Endothelial cell of umbilical vein (primary cell): ENCODE measurements at regions not wholly inside any gene's neighbourhood (a gene's known extent, or its start where the extent isn't known, plus 50 kb on each side); places are given as distances from the start of the nearest gene placed in this dataset.

Experiments
- BruUV-seq: library from RNA; stranded (reverse); fragments of 400-500 nt; replicated peaks from 2 replicates; lab custom pipeline; 2021; lab: Mats Ljungman, UMichigan
- CTCF ChIA-PET: fragments of 300-600, 350-600 bp; sonication (Branson Sonifier 250); formaldehyde crosslinking; loops from one replicate; lab custom pipeline; 2021; ENCODE audit warnings: antibody characterized with exemption, inconsistent platforms; lab: Charles Lee
- POLR2A ChIA-PET: fragments of 300-600, 350-600 bp; sonication (Branson Sonifier 250); formaldehyde crosslinking; loops from one replicate; lab custom pipeline; 2021; ENCODE audit warnings: antibody characterized with exemption, inconsistent platforms; lab: Charles Lee
- DNase-seq: peaks from one replicate; pipeline ENCODE4 v3.0.0-alpha.2; 2011; ENCODE audit warnings: low read depth, low spot score
- FAIRE-seq: peaks from 2 replicates; lab custom pipeline; 2011; peaks lifted over from hg19 to GRCh38; lab: Jason Lieb, UNC
- H2AFZ ChIP-seq: 2 replicates; pipeline ENCODE4 v1.6.0; 2012; ENCODE audit warnings: low read depth, low read length, control low read depth, inconsistent platforms
- H3K27ac ChIP-seq: 2 replicates; pipeline ENCODE4 v1.5.1; 2011; ENCODE audit warnings: low read depth, mild to moderate bottlenecking, control low read depth, low read length, moderate library complexity; ENCODE audit not compliant: insufficient read depth
- H3K27me3 ChIP-seq, 2 experiments: 2 replicates each; pipeline versions ENCODE4 v1.6.0 to v1.6.1; 2011; ENCODE audit warnings: low read length in 2 of 2, mixed read lengths in 1 of 2; ENCODE audit not compliant: control insufficient read depth in 2 of 2, insufficient read depth in 2 of 2
- H3K36me3 ChIP-seq, 2 experiments: 2 replicates in 1 of 2; 3 replicates in 1 of 2; pipeline ENCODE4 v1.5.1; 2011; ENCODE audit warnings: low read length in 2 of 2, mild to moderate bottlenecking in 1 of 2, moderate library complexity in 1 of 2; ENCODE audit not compliant: control insufficient read depth in 2 of 2, insufficient read depth in 2 of 2; ENCODE audit errors: extremely low read depth in 1 of 2
- H3K4me1 ChIP-seq: 3 replicates; pipeline ENCODE4 v1.5.1; 2011; ENCODE audit warnings: mild to moderate bottlenecking, low read length; ENCODE audit not compliant: control insufficient read depth, insufficient read depth; ENCODE audit errors: extremely low read depth
- H3K4me2 ChIP-seq: 2 replicates; pipeline ENCODE4 v1.6.1; 2011; ENCODE audit warnings: low read length, control low read depth, mixed read lengths; ENCODE audit not compliant: insufficient read depth
- H3K4me3 ChIP-seq, 3 experiments: fragments of 200-600 bp in 1 of 3; sonication (generic), shearing (Covaris generic) in 1 of 3; replicated peaks in 1 of 3; 2 replicates each; pipeline ENCODE4 v1.5.1; 2011 to 2016; ENCODE audit warnings: control low read depth in 3 of 3, low read length in 3 of 3, mild to moderate bottlenecking in 2 of 3, inconsistent platforms in 1 of 3, low read depth in 1 of 3, moderate library complexity in 1 of 3; ENCODE audit not compliant: insufficient read depth in 1 of 3
- H3K79me2 ChIP-seq: 2 replicates; pipeline ENCODE4 v1.6.0; 2012; ENCODE audit warnings: low read length, inconsistent platforms; ENCODE audit not compliant: control insufficient read depth, insufficient read depth
- H3K9ac ChIP-seq: replicated peaks from 2 replicates; pipeline ENCODE3; 2011; ENCODE audit warnings: low read length, control low read depth; ENCODE audit not compliant: insufficient read depth; ENCODE audit errors: extremely low read depth
- H3K9me1 ChIP-seq: replicated peaks from 3 replicates; pipeline ENCODE4 v1.6.0; 2011; ENCODE audit warnings: mild to moderate bottlenecking, low read length; ENCODE audit not compliant: control insufficient read depth, insufficient read depth; ENCODE audit errors: extremely low read depth
- H3K9me3 ChIP-seq: replicated peaks from 2 replicates; pipeline ENCODE4 v1.5.1; 2012; ENCODE audit warnings: low read length, inconsistent platforms; ENCODE audit not compliant: control insufficient read depth, insufficient read depth
- H4K20me1 ChIP-seq: replicated peaks from 2 replicates; pipeline ENCODE3; 2011; ENCODE audit warnings: mild to moderate bottlenecking, low read length; ENCODE audit not compliant: control insufficient read depth, insufficient read depth; ENCODE audit errors: extremely low read depth
- EZH2 ChIP-seq: IDR thresholded peaks from 2 replicates; pipeline ENCODE4 v1.6.1; 2012; ENCODE audit warnings: borderline replicate concordance, low read depth, mild to moderate bottlenecking, moderate library complexity, low read length, inconsistent platforms; ENCODE audit not compliant: severe bottlenecking
- FOS ChIP-seq: IDR thresholded peaks from 2 replicates; pipeline ENCODE4 v1.6.1; 2011; ENCODE audit warnings: mild to moderate bottlenecking, low read length, moderate library complexity, borderline replicate concordance; ENCODE audit not compliant: insufficient read depth
- GATA2 ChIP-seq: IDR thresholded peaks from 2 replicates; pipeline ENCODE4 v1.7.0; 2011; ENCODE audit warnings: low read depth, mild to moderate bottlenecking, moderate library complexity, mixed read lengths, low read length; ENCODE audit not compliant: insufficient read length, insufficient read depth
- JUN ChIP-seq: IDR thresholded peaks from 2 replicates; pipeline ENCODE4 v1.6.1; 2011; ENCODE audit warnings: borderline replicate concordance, low read depth; ENCODE audit not compliant: insufficient read length, insufficient read depth
- MYC ChIP-seq: IDR thresholded peaks from one replicate; pipeline ENCODE4 v1.6.1; 2011; ENCODE audit warnings: mild to moderate bottlenecking, low read depth, low read length
- POLR2A ChIP-seq: IDR thresholded peaks from 2 replicates; pipeline ENCODE4 v1.6.1; 2012; ENCODE audit warnings: low read depth, mild to moderate bottlenecking, control low read depth, low read length
- POLR2AphosphoS5 ChIP-seq: IDR thresholded peaks from 2 replicates; pipeline ENCODE4 v1.6.1; 2012; ENCODE audit warnings: low read depth, mild to moderate bottlenecking, control low read depth, low read length, moderate library complexity; ENCODE audit not compliant: insufficient read depth
- dilution Hi-C: fragments of 300-500 bp; cut with MboI; formaldehyde crosslinking; loops from one replicate; pipeline ENCODE4 v1.15.0; 2019; ENCODE audit warnings: low sequenced_read_pairs; ENCODE audit not compliant: extremely low pct_ligation_motif_present
- intact Hi-C: fragments of 100-400 bp; cut with micrococcal nuclease; formaldehyde crosslinking; loops from one replicate; pipeline ENCODE4 v1.10.0; 2022
- TF ChIP-seq, protein P1 (sequence below): IDR thresholded peaks from 2 replicates; pipeline ENCODE4 v1.6.1; 2011; ENCODE audit not compliant: insufficient read depth, insufficient read length
- TF ChIP-seq, protein P2 (sequence below), 2 donors: IDR thresholded peaks; 1 replicate in 1 of 2; 2 replicates in 1 of 2; pipeline ENCODE4 v1.5.1; 2011; ENCODE audit warnings: low read length in 2 of 2, mild to moderate bottlenecking in 2 of 2, moderate library complexity in 2 of 2, control low read depth in 1 of 2, inconsistent platforms in 1 of 2, low read depth in 1 of 2; ENCODE audit not compliant: insufficient read depth in 1 of 2; ENCODE audit errors: extremely low read depth in 1 of 2

DNA sequence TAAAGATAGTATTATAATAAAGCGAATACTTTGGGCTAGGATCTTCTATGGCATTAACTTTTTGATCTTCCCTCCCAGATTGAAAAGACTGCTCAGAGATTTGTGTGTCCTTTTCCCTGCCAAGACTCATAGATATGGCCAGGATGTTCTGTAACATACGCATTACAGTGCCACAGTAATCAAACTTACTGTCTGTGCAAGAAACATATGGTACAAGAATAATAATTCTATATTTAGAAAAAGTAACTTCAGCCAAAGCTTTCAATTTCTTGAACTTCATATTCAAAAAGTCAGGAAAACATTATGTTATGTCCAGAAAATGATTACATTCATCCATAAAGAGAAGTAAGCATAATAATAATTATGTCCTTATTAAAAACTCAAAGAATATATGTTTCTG lies 100.9 kb upstream of the GUCY1A1 start:
- Histone ChIP-seq H3K36me3 (no peaks in the 10 kb centered on the region), H2AFZ (no peak overlapping the region), H3K4me2 (no peak overlapping the region), H3K9me3 (no peaks in the 10 kb centered on the region), H3K9ac (no peak overlapping the region), H3K9me1 (no peaks in the 10 kb centered on the region), H4K20me1 (no peaks in the 10 kb centered on the region), H3K79me2 (no peaks in the 10 kb centered on the region), H3K4me1 (no peaks in the 10 kb centered on the region), H3K4me3 (no peak overlapping the region), H3K27ac (no peak overlapping the region), H3K27me3 (no peaks in the 10 kb centered on the region)
- TF ChIP-seq FOS: no peak
- TF ChIP-seq, protein P1, sequence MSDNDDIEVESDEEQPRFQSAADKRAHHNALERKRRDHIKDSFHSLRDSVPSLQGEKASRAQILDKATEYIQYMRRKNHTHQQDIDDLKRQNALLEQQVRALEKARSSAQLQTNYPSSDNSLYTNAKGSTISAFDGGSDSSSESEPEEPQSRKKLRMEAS: no peak
- no peak for TF ChIP-seq MYC
- TF ChIP-seq JUN: no peak
- FAIRE-seq: no peak
- CTCF ChIA-PET: interaction anchor here (0.6 kb wide), 1 partner anchor 379 kb away, joined by 3 read pairs; no protein-coding TSS in a partner anchor
- POLR2A ChIA-PET: no interaction called here
- intact Hi-C loops: no loop called here
- dilution Hi-C loops: no loop called here
- DNase-seq: no peak
- no TSS peak for BruUV-seq

DNA sequence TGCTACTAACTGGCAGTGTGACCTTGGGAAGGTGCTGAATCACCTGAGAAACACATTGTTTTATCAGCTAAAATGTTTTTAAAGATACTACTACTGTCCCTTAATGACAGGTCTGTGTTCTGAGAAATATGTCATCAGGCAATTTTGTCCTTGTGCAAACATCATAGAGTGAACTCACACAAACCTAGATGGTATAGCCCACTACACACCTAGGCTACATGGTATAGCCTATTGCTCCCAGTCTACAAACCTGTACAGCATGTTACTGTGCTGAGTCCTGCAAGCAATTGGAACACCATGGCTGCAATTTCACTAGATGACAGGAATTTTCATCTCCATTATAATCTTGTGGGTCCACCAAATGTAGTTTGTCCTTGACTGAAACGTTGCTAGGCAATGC lies 101.3 kb upstream of the GUCY1A1 start:
- POLR2A ChIA-PET: no interaction called here
- no TSS peak for BruUV-seq

More for the DNA sequence above, 101.3 kb upstream of the GUCY1A1 start:
- no peaks in the 10 kb centered on the region for H3K36me3 ChIP-seq
- H3K79me2 ChIP-seq: no peaks in the 10 kb centered on the region
- no peak overlapping the region for H3K27ac ChIP-seq
- no peaks in the 10 kb centered on the region for H3K27me3 ChIP-seq
- no peak for FAIRE-seq
- H3K4me2 ChIP-seq: no peak overlapping the region
- H3K4me1 ChIP-seq: no peaks in the 10 kb centered on the region
- dilution Hi-C loops (no loop called here), intact Hi-C loops (no loop called here)
- H3K9me1 ChIP-seq: no peaks in the 10 kb centered on the region
- H4K20me1 ChIP-seq: no peaks in the 10 kb centered on the region
- no peak overlapping the region for H3K9ac ChIP-seq
- no peak for DNase-seq
- no peaks in the 10 kb centered on the region for H3K9me3 ChIP-seq
- CTCF ChIA-PET: no interaction called here
- no peak overlapping the region for H2AFZ ChIP-seq
- H3K4me3 ChIP-seq: no peak overlapping the region
- TF ChIP-seq GATA2: no peak
- TF ChIP-seq MYC: no peak
- TF ChIP-seq, protein P2, sequence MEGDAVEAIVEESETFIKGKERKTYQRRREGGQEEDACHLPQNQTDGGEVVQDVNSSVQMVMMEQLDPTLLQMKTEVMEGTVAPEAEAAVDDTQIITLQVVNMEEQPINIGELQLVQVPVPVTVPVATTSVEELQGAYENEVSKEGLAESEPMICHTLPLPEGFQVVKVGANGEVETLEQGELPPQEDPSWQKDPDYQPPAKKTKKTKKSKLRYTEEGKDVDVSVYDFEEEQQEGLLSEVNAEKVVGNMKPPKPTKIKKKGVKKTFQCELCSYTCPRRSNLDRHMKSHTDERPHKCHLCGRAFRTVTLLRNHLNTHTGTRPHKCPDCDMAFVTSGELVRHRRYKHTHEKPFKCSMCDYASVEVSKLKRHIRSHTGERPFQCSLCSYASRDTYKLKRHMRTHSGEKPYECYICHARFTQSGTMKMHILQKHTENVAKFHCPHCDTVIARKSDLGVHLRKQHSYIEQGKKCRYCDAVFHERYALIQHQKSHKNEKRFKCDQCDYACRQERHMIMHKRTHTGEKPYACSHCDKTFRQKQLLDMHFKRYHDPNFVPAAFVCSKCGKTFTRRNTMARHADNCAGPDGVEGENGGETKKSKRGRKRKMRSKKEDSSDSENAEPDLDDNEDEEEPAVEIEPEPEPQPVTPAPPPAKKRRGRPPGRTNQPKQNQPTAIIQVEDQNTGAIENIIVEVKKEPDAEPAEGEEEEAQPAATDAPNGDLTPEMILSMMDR (IDR thresholded peaks at IDR 0.05; ENCODE audit: extremely low read depth in 1 of 2, insufficient read depth in 1 of 2, low read depth in 1 of 2, low read length in 2 of 2): no peak
- TF ChIP-seq EZH2: no peak
- TF ChIP-seq POLR2AphosphoS5: no peak
- TF ChIP-seq POLR2A: no peak
- no peak for TF ChIP-seq FOS
